HG02884 (cell line): ENCODE measurements at regions not wholly inside any gene's neighbourhood (a gene's known extent, or its start where the extent isn't known, plus 50 kb on each side); places are given as distances from the start of the nearest gene placed in this dataset.
"Not testable (repeated sequence)": the region's sequence is repeated elsewhere in the genome, so short reads cannot be mapped to it uniquely, and the experiment has no call there.

ENCODE experiments used
- ATAC-seq: cut with Tn5 transposase; IDR thresholded peaks from one replicate; pipeline ENCODE4 v1.9.1; 2021; ENCODE audit warnings: mild to moderate bottlenecking, moderate library complexity; ENCODE audit not compliant: unreplicated experiment

GRCh38 chr1:38201431-38201830 is 154.8 kb upstream of the POU3F1 start:
- no peak for ATAC-seq

GRCh38 chr1:38198621-38199020 is 152.0 kb upstream of the POU3F1 start:
- no peak for ATAC-seq

- no peak for ATAC-seq
Measured at GRCh38 chr1:38198099-38198498, 151.5 kb upstream of the POU3F1 start.

- no peak for ATAC-seq
Measured at GRCh38 chr1:38197312-38198061, 150.9 kb upstream of the POU3F1 start.

GRCh38 chr1:38194472-38194871 is 147.9 kb upstream of the POU3F1 start:
- ATAC-seq, result no peak

GRCh38 chr1:38193040-38193439 is 146.4 kb upstream of the POU3F1 start:
- ATAC-seq, result no peak

- no peak for ATAC-seq
Measured at GRCh38 chr1:38191461-38191860, 144.9 kb upstream of the POU3F1 start.

- ATAC-seq, result no peak
Measured at GRCh38 chr1:38190983-38191382, 144.4 kb upstream of the POU3F1 start.

GRCh38 chr1:38187552-38187951 is 141.0 kb upstream of the POU3F1 start:
- no peak for ATAC-seq

- ATAC-seq, result no peak
Measured at GRCh38 chr1:38186566-38186965, 140.0 kb upstream of the POU3F1 start.

GRCh38 chr1:38185913-38186312 is 139.3 kb upstream of the POU3F1 start:
- no peak for ATAC-seq

GRCh38 chr1:38183747-38184146 is 137.2 kb upstream of the POU3F1 start:
- no peak for ATAC-seq

- no peak for ATAC-seq
Measured at GRCh38 chr1:38183096-38183495, 136.5 kb upstream of the POU3F1 start.

GRCh38 chr1:38180388-38180787 is 133.8 kb upstream of the POU3F1 start:
- ATAC-seq, result not testable (repeated sequence)

- ATAC-seq, result no peak
Measured at GRCh38 chr1:38179483-38179882, 132.9 kb upstream of the POU3F1 start.

- ATAC-seq, result no peak
Measured at GRCh38 chr1:38178216-38178615, 131.6 kb upstream of the POU3F1 start.

- no peak for ATAC-seq
Measured at GRCh38 chr1:38175121-38175520, 128.5 kb upstream of the POU3F1 start.

GRCh38 chr1:38173848-38174247 is 127.3 kb upstream of the POU3F1 start:
- no peak for ATAC-seq

GRCh38 chr1:38173157-38173831 is 126.7 kb upstream of the POU3F1 start:
- no peak for ATAC-seq

GRCh38 chr1:38169121-38169520 is 122.5 kb upstream of the POU3F1 start:
- ATAC-seq, result no peak

- no peak for ATAC-seq
Measured at GRCh38 chr1:38168365-38168764, 121.8 kb upstream of the POU3F1 start.

GRCh38 chr1:38166461-38166860 is 119.9 kb upstream of the POU3F1 start:
- ATAC-seq, result no peak
